CD4-positive, CD25-positive, alpha-beta regulatory T cell (primary cell): ENCODE measurements at regions not wholly inside any gene's neighbourhood (a gene's known extent, or its start where the extent isn't known, plus 50 kb on each side); places are given as distances from the start of the nearest gene placed in this dataset.

Experiments
- ATAC-seq, 2 donors: fragments of 150-1000 bp; cut with Tn5 transposase; one replicate each; pipeline ENCODE4 v1.10.0; 2021; ENCODE audit warnings: low read depth in 2 of 2, moderate number of reproducible peaks in 2 of 2, moderate library complexity in 1 of 2
- DNase-seq, 3 donors: peaks; one replicate each; pipeline versions ENCODE4 v3.0.0 to v3.0.0-alpha.2; 2012 to 2022; ENCODE audit warnings: mixed read lengths in 1 of 3
- H3K27ac ChIP-seq: one replicate; pipeline ENCODE4 v1.7.0; 2013; ENCODE audit warnings: mild to moderate bottlenecking, low read length; ENCODE audit not compliant: insufficient read depth, poor library complexity, severe bottlenecking
- H3K27me3 ChIP-seq: one replicate; pipeline ENCODE4 v1.7.0; 2013; ENCODE audit warnings: low read length; ENCODE audit not compliant: control insufficient read depth, insufficient read depth
- H3K36me3 ChIP-seq: one replicate; pipeline ENCODE4 v1.7.0; 2013; ENCODE audit warnings: mild to moderate bottlenecking, low read length, moderate library complexity; ENCODE audit not compliant: control insufficient read depth, insufficient read depth
- H3K4me1 ChIP-seq: 2 replicates; pipeline ENCODE4 v1.7.0; 2013; ENCODE audit warnings: mild to moderate bottlenecking, low read length; ENCODE audit not compliant: insufficient read depth, control insufficient read depth, poor library complexity, severe bottlenecking
- H3K4me3 ChIP-seq: one replicate; pipeline ENCODE4 v1.7.0; 2013; ENCODE audit warnings: low read depth, mild to moderate bottlenecking, low read length, moderate library complexity
- H3K9me3 ChIP-seq, 2 experiments: 1 replicate in 1 of 2; 2 replicates in 1 of 2; pipeline ENCODE4 v1.7.0; 2013; ENCODE audit warnings: low read length in 2 of 2, mild to moderate bottlenecking in 1 of 2, moderate library complexity in 1 of 2; ENCODE audit not compliant: control insufficient read depth in 2 of 2
- H3K27ac Mint-ChIP-seq, 3 donors: one replicate each; pipeline ENCODE4 v1.8.0; 2020 to 2022; ENCODE audit warnings: mild to moderate bottlenecking in 3 of 3, mixed read lengths in 3 of 3, moderate library complexity in 2 of 3
- H3K27me3 Mint-ChIP-seq: one replicate; pipeline ENCODE4 v1.8.0; 2022; ENCODE audit warnings: mild to moderate bottlenecking, mixed read lengths
- H3K36me3 Mint-ChIP-seq: one replicate; pipeline ENCODE4 v1.8.0; 2020; ENCODE audit warnings: mixed read lengths
- H3K4me1 Mint-ChIP-seq, 4 donors: one replicate each; pipeline ENCODE4 v1.8.0; 2020 to 2022; ENCODE audit warnings: mixed read lengths in 4 of 4, mild to moderate bottlenecking in 1 of 4
- H3K4me3 Mint-ChIP-seq, 4 donors: one replicate each; pipeline ENCODE4 v1.8.0; 2020 to 2022; ENCODE audit warnings: mild to moderate bottlenecking in 4 of 4, mixed read lengths in 4 of 4, moderate library complexity in 3 of 4
- H3K9me3 Mint-ChIP-seq, 7 donors: one replicate each; pipeline ENCODE4 v1.8.0; 2020 to 2022; ENCODE audit warnings: mixed read lengths in 7 of 7, mild to moderate bottlenecking in 3 of 7, moderate library complexity in 2 of 7

- Histone ChIP-seq H3K36me3 (no peaks in the 10 kb centered on the region), H3K4me1 (no peaks in the 10 kb centered on the region), H3K27ac (no peak overlapping the region), H3K9me3 (no peaks in the 10 kb centered on the region), H3K4me3 (no peak overlapping the region), H3K27me3 (no peaks in the 10 kb centered on the region)
- Mint-ChIP-seq H3K27ac (no peak overlapping the region), H3K4me1 (no peaks in the 10 kb centered on the region), H3K9me3 (no peaks in the 10 kb centered on the region), H3K4me3 (no peak overlapping the region), H3K36me3 (no peaks in the 10 kb centered on the region), H3K27me3 (no peaks in the 10 kb centered on the region)
- ATAC-seq: no peak
- no peak for DNase-seq
Measured at GRCh38 chr11:119889728-119890280, 160.8 kb upstream of the NECTIN1 start.

GRCh38 chr11:119889111-119889510 lies 160.1 kb upstream of the NECTIN1 start:
- no peaks in the 10 kb centered on the region for H3K9me3 ChIP-seq
- no peak for ATAC-seq

GRCh38 chr11:119888119-119888518 lies 159.1 kb upstream of the NECTIN1 start:
- H3K4me3 ChIP-seq: no peak overlapping the region
- no peak overlapping the region for H3K27ac ChIP-seq
- H3K27ac Mint-ChIP-seq: no peak overlapping the region
- H3K27me3 ChIP-seq: no peaks in the 10 kb centered on the region
- no peaks in the 10 kb centered on the region for H3K36me3 ChIP-seq
- no peaks in the 10 kb centered on the region for H3K27me3 Mint-ChIP-seq
- no peak overlapping the region for H3K4me3 Mint-ChIP-seq
- no peak for ATAC-seq
- no peaks in the 10 kb centered on the region for H3K9me3 Mint-ChIP-seq
- no peaks in the 10 kb centered on the region for H3K4me1 Mint-ChIP-seq
- no peak for DNase-seq
- no peaks in the 10 kb centered on the region for H3K9me3 ChIP-seq
- H3K36me3 Mint-ChIP-seq: no peaks in the 10 kb centered on the region
- no peaks in the 10 kb centered on the region for H3K4me1 ChIP-seq

More at GRCh38 chr11:119889111-119889510, 160.1 kb upstream of the NECTIN1 start:
- H3K36me3 Mint-ChIP-seq: no peaks in the 10 kb centered on the region
- H3K27ac Mint-ChIP-seq: no peak overlapping the region
- H3K27me3 ChIP-seq: no peaks in the 10 kb centered on the region
- H3K36me3 ChIP-seq: no peaks in the 10 kb centered on the region
- H3K4me1 Mint-ChIP-seq: no peaks in the 10 kb centered on the region
- H3K4me3 Mint-ChIP-seq: no peak overlapping the region
- H3K4me1 ChIP-seq: no peaks in the 10 kb centered on the region
- no peak overlapping the region for H3K27ac ChIP-seq
- no peaks in the 10 kb centered on the region for H3K9me3 Mint-ChIP-seq
- H3K4me3 ChIP-seq: no peak overlapping the region
- DNase-seq: no peak
- H3K27me3 Mint-ChIP-seq: no peaks in the 10 kb centered on the region

GRCh38 chr11:119886667-119887230 lies 157.7 kb upstream of the NECTIN1 start:
- H3K27me3 ChIP-seq: no peaks in the 10 kb centered on the region
- H3K36me3 ChIP-seq: no peaks in the 10 kb centered on the region
- Mint-ChIP-seq H3K4me3 (no peak overlapping the region), H3K27me3 (no peaks in the 10 kb centered on the region), H3K27ac (no peak overlapping the region), H3K4me1 (no peaks in the 10 kb centered on the region), H3K36me3 (no peaks in the 10 kb centered on the region), H3K9me3 (peaks cover 0 to 3% (median 0%) of the 10 kb centered on the region in 7 donors)
- ATAC-seq: no peak
- no peaks in the 10 kb centered on the region for H3K4me1 ChIP-seq
- DNase-seq: no peak
- H3K4me3 ChIP-seq: no peak overlapping the region
- H3K27ac ChIP-seq: no peak overlapping the region
- H3K9me3 ChIP-seq: no peaks in the 10 kb centered on the region

- Mint-ChIP-seq H3K27me3 (no peaks in the 10 kb centered on the region), H3K36me3 (no peaks in the 10 kb centered on the region), H3K4me3 (no peak overlapping the region), H3K9me3 (peaks cover 0 to 3% (median 0%) of the 10 kb centered on the region in 7 donors), H3K27ac (no peak overlapping the region), H3K4me1 (no peaks in the 10 kb centered on the region)
- H3K9me3 ChIP-seq: no peaks in the 10 kb centered on the region
- no peak overlapping the region for H3K27ac ChIP-seq
- H3K36me3 ChIP-seq: no peaks in the 10 kb centered on the region
- H3K4me3 ChIP-seq: no peak overlapping the region
- H3K4me1 ChIP-seq: no peaks in the 10 kb centered on the region
- no peaks in the 10 kb centered on the region for H3K27me3 ChIP-seq
- ATAC-seq: no peak
- no peak for DNase-seq
Measured at GRCh38 chr11:119885861-119886567, 157.0 kb upstream of the NECTIN1 start.

GRCh38 chr11:119885067-119885466 lies 156.1 kb upstream of the NECTIN1 start:
- Histone ChIP-seq H3K36me3 (no peaks in the 10 kb centered on the region), H3K4me3 (no peak overlapping the region), H3K9me3 (no peaks in the 10 kb centered on the region), H3K27ac (no peak overlapping the region), H3K4me1 (no peaks in the 10 kb centered on the region), H3K27me3 (no peaks in the 10 kb centered on the region)
- Mint-ChIP-seq H3K27ac (no peak overlapping the region), H3K36me3 (no peaks in the 10 kb centered on the region), H3K4me3 (no peak overlapping the region), H3K9me3 (peaks cover 0 to 3% (median 0%) of the 10 kb centered on the region in 7 donors), H3K27me3 (no peaks in the 10 kb centered on the region), H3K4me1 (no peaks in the 10 kb centered on the region)
- DNase-seq (no peak), ATAC-seq (no peak)

- H3K36me3 Mint-ChIP-seq: no peaks in the 10 kb centered on the region
- Histone ChIP-seq H3K4me1 (no peaks in the 10 kb centered on the region), H3K27me3 (no peaks in the 10 kb centered on the region), H3K36me3 (no peaks in the 10 kb centered on the region), H3K27ac (no peak overlapping the region), H3K4me3 (no peak overlapping the region), H3K9me3 (no peaks in the 10 kb centered on the region)
- ATAC-seq (no peak), DNase-seq (no peak)
- no peaks in the 10 kb centered on the region for H3K4me1 Mint-ChIP-seq
- no peak overlapping the region for H3K4me3 Mint-ChIP-seq
- no peaks in the 10 kb centered on the region for H3K27me3 Mint-ChIP-seq
- peaks cover 0 to 3% (median 0%) of the 10 kb centered on the region in 7 donors for H3K9me3 Mint-ChIP-seq
- H3K27ac Mint-ChIP-seq: no peak overlapping the region
Measured at GRCh38 chr11:119882316-119882715, 153.3 kb upstream of the NECTIN1 start.

- H3K27me3 Mint-ChIP-seq: no peaks in the 10 kb centered on the region
- H3K27ac ChIP-seq: no peak overlapping the region
- no peak for ATAC-seq
- peaks cover 0 to 3% (median 0%) of the 10 kb centered on the region in 7 donors for H3K9me3 Mint-ChIP-seq
- no peak overlapping the region for H3K4me3 ChIP-seq
- no peak for DNase-seq
- no peaks in the 10 kb centered on the region for H3K36me3 ChIP-seq
- H3K4me1 ChIP-seq: no peaks in the 10 kb centered on the region
- H3K27ac Mint-ChIP-seq: no peak overlapping the region
- H3K4me1 Mint-ChIP-seq: no peaks in the 10 kb centered on the region
- H3K4me3 Mint-ChIP-seq: no peak overlapping the region
- H3K9me3 ChIP-seq: no peaks in the 10 kb centered on the region
- no peaks in the 10 kb centered on the region for H3K27me3 ChIP-seq
- H3K36me3 Mint-ChIP-seq: no peaks in the 10 kb centered on the region
Measured at GRCh38 chr11:119880873-119881272, 151.9 kb upstream of the NECTIN1 start.
